ENCODE measurements at regions not wholly inside any gene's neighbourhood (a gene's known extent, or its start where the extent isn't known, plus 50 kb on each side); places are given as distances from the start of the nearest gene placed in this dataset.

GRCh38 chr1:244286341-244286740 is 165.4 kb downstream of the ADSS2 start:
- intact Hi-C loops (cut with DNase I) = no loop called here
- no peaks in the 10 kb centered on the region for H3K36me3 ChIP-seq
- H3K27ac ChIP-seq = no peak overlapping the region
- no peaks in the 10 kb centered on the region for H3K9me3 ChIP-seq
- H3K4me1 ChIP-seq = no peaks in the 10 kb centered on the region
- DNase-seq (ENCODE audit: extremely low spot score in 2 of 2) = no peak
- no peaks in the 10 kb centered on the region for H3K27me3 ChIP-seq
- H3K4me3 ChIP-seq = no peak overlapping the region
- TF ChIP-seq, protein P1, sequence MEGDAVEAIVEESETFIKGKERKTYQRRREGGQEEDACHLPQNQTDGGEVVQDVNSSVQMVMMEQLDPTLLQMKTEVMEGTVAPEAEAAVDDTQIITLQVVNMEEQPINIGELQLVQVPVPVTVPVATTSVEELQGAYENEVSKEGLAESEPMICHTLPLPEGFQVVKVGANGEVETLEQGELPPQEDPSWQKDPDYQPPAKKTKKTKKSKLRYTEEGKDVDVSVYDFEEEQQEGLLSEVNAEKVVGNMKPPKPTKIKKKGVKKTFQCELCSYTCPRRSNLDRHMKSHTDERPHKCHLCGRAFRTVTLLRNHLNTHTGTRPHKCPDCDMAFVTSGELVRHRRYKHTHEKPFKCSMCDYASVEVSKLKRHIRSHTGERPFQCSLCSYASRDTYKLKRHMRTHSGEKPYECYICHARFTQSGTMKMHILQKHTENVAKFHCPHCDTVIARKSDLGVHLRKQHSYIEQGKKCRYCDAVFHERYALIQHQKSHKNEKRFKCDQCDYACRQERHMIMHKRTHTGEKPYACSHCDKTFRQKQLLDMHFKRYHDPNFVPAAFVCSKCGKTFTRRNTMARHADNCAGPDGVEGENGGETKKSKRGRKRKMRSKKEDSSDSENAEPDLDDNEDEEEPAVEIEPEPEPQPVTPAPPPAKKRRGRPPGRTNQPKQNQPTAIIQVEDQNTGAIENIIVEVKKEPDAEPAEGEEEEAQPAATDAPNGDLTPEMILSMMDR (IDR thresholded peaks at IDR 0.05) = no peak
- TF ChIP-seq POLR2AphosphoS5 (IDR thresholded peaks at IDR 0.05; ENCODE audit: insufficient read depth in 1 of 2, low read depth in 1 of 2) (no peak), POLR2A (IDR thresholded peaks at IDR 0.05) (no peak)

DNA sequence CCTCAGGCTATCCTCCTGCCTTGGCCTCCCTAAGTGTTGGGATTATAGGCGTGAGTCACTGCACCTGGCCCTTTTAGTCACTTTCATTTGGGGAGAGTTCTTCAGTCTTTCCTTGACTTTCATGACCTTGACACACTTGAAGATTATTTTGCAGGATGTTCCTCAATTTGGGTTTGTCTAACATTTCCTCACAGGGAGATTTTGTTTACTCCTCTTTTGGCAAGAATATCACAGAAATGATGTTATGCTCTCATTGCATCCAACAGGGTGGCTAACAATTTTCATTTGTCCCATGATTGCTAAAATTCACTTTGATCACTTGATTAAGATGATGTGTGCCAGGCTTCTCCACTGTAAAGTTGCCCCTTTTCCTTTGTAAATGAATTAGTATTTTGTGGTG is 164.0 kb downstream of the ADSS2 start:
- TF ChIP-seq POLR2A (IDR thresholded peaks at IDR 0.05) = no peak
- no peak for TF ChIP-seq POLR2AphosphoS5 (IDR thresholded peaks at IDR 0.05; ENCODE audit: insufficient read depth in 1 of 2, low read depth in 1 of 2)
- TF ChIP-seq, protein P1 (IDR thresholded peaks at IDR 0.05) = no peak
- intact Hi-C loops (cut with DNase I) = no loop called here

DNA sequence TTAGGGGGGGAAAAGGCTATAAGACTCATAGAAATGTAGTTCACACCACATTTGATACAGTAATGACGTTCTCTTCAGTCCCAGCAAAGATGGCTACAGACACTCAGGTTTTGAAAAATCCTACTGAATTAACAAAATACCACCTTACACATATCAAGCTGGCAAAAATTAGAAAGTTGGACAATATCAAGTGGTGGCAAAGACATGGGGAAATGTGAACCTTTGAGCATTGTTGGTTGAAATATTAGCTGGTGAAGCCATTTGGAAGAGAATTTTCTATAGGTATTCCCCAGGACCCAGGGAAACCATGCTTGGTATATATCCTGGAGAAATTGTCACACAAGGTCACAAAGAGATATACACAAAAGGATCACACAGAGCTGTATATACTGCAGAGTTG is 163.0 kb downstream of the ADSS2 start:
- intact Hi-C loops (cut with DNase I) = no loop called here
- Histone ChIP-seq H3K27me3 (no peaks in the 10 kb centered on the region), H3K4me1 (no peaks in the 10 kb centered on the region), H3K36me3 (no peaks in the 10 kb centered on the region), H3K27ac (no peak overlapping the region), H3K4me3 (no peak overlapping the region), H3K9me3 (no peaks in the 10 kb centered on the region)
- no peak for DNase-seq (ENCODE audit: extremely low spot score in 2 of 2)
- TF ChIP-seq POLR2AphosphoS5 (IDR thresholded peaks at IDR 0.05; ENCODE audit: insufficient read depth in 1 of 2, low read depth in 1 of 2) = no peak
- TF ChIP-seq, protein P1 (IDR thresholded peaks at IDR 0.05) = no peak
- TF ChIP-seq POLR2A (IDR thresholded peaks at IDR 0.05) = no peak

More for the DNA sequence above, 164.0 kb downstream of the ADSS2 start:
- H3K9me3 ChIP-seq = no peaks in the 10 kb centered on the region
- no peaks in the 10 kb centered on the region for H3K27me3 ChIP-seq
- no peak for DNase-seq (ENCODE audit: extremely low spot score in 2 of 2)
- H3K27ac ChIP-seq = no peak overlapping the region
- H3K36me3 ChIP-seq = no peaks in the 10 kb centered on the region
- H3K4me1 ChIP-seq = no peaks in the 10 kb centered on the region
- no peak overlapping the region for H3K4me3 ChIP-seq

- intact Hi-C loops (cut with DNase I) = no loop called here
- DNase-seq (ENCODE audit: extremely low spot score in 2 of 2) = no peak
These were observed 161.5 kb downstream of the ADSS2 start for GRCh38 chr1:244289991-244290785.

More at GRCh38 chr1:244289991-244290785, 161.5 kb downstream of the ADSS2 start:
- no peak overlapping the region for H3K27ac ChIP-seq
- no peaks in the 10 kb centered on the region for H3K4me1 ChIP-seq
- H3K4me3 ChIP-seq = no peak overlapping the region
- H3K36me3 ChIP-seq = no peaks in the 10 kb centered on the region
- no peaks in the 10 kb centered on the region for H3K9me3 ChIP-seq
- H3K27me3 ChIP-seq = no peaks in the 10 kb centered on the region
- TF ChIP-seq, protein P1 (IDR thresholded peaks at IDR 0.05) = no peak
- no peak for TF ChIP-seq POLR2A (IDR thresholded peaks at IDR 0.05)
- no peak for TF ChIP-seq POLR2AphosphoS5 (IDR thresholded peaks at IDR 0.05; ENCODE audit: insufficient read depth in 1 of 2, low read depth in 1 of 2)

All from vagina (tissue), 2 donors.